ENCODE measurements at regions not wholly inside any gene's neighbourhood (a gene's known extent, or its start where the extent isn't known, plus 50 kb on each side); places are given as distances from the start of the nearest gene placed in this dataset.
A peak's percentile ranks its signal among the peaks of the same experiment; 100 is the strongest.

DNA sequence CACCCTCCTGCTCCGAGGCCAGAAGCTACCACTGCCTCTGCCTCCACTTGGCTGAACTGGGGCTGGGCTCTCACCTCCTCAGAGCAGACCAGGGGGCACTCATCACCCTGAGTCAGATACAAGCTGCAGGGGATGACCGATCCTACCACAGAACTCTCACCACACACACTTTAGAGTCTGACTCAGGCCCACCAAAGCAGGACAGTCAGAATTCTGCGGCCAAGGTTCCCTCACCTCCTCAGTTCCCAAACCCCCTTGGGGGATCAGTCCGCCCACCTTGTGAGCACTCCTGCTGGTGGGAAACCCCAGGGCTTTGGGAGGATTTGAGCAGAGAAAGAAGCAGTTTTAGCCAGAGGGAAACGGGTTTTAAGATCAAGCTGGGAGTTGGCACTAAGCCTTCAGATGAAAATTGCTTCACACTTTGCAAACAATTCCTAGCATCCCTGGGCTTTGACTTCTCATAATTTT, 587.8 kb upstream of the JAG1 start:
- Histone ChIP-seq H3K27ac (ENCODE audit: low read depth) (no peak overlapping the region), H4K20me1 (replicated peaks; ENCODE audit: insufficient read depth) (no peaks in the 10 kb centered on the region), H3K9me2 (ENCODE audit: insufficient read depth) (peaks cover 13% of the 10 kb centered on the region; the same call in 1 of the 2 replicates), H3K36me3 (ENCODE audit: insufficient read depth) (no peaks in the 10 kb centered on the region), H3K79me2 (replicated peaks; ENCODE audit: insufficient read depth) (no peaks in the 10 kb centered on the region), H3K4me2 (no peak overlapping the region), H3K4me3 (no peak overlapping the region), H2AFZ (peak overlapping the region; percentile 74), H3K27me3 (ENCODE audit: insufficient read depth) (no peaks in the 10 kb centered on the region), H3K4me1 (ENCODE audit: insufficient read depth) (no peaks in the 10 kb centered on the region), H3F3A (replicated peaks; ENCODE audit: low read depth) (no peaks in the 10 kb centered on the region)
- TF ChIP-seq ZNF114 (CRISPR knock-in tag; IDR thresholded peaks at IDR 0.05): no peak
- TF ChIP-seq STAT1 (IDR thresholded peaks at IDR 0.05; ENCODE audit: unreplicated experiment): no peak
- TF ChIP-seq, protein P1, sequence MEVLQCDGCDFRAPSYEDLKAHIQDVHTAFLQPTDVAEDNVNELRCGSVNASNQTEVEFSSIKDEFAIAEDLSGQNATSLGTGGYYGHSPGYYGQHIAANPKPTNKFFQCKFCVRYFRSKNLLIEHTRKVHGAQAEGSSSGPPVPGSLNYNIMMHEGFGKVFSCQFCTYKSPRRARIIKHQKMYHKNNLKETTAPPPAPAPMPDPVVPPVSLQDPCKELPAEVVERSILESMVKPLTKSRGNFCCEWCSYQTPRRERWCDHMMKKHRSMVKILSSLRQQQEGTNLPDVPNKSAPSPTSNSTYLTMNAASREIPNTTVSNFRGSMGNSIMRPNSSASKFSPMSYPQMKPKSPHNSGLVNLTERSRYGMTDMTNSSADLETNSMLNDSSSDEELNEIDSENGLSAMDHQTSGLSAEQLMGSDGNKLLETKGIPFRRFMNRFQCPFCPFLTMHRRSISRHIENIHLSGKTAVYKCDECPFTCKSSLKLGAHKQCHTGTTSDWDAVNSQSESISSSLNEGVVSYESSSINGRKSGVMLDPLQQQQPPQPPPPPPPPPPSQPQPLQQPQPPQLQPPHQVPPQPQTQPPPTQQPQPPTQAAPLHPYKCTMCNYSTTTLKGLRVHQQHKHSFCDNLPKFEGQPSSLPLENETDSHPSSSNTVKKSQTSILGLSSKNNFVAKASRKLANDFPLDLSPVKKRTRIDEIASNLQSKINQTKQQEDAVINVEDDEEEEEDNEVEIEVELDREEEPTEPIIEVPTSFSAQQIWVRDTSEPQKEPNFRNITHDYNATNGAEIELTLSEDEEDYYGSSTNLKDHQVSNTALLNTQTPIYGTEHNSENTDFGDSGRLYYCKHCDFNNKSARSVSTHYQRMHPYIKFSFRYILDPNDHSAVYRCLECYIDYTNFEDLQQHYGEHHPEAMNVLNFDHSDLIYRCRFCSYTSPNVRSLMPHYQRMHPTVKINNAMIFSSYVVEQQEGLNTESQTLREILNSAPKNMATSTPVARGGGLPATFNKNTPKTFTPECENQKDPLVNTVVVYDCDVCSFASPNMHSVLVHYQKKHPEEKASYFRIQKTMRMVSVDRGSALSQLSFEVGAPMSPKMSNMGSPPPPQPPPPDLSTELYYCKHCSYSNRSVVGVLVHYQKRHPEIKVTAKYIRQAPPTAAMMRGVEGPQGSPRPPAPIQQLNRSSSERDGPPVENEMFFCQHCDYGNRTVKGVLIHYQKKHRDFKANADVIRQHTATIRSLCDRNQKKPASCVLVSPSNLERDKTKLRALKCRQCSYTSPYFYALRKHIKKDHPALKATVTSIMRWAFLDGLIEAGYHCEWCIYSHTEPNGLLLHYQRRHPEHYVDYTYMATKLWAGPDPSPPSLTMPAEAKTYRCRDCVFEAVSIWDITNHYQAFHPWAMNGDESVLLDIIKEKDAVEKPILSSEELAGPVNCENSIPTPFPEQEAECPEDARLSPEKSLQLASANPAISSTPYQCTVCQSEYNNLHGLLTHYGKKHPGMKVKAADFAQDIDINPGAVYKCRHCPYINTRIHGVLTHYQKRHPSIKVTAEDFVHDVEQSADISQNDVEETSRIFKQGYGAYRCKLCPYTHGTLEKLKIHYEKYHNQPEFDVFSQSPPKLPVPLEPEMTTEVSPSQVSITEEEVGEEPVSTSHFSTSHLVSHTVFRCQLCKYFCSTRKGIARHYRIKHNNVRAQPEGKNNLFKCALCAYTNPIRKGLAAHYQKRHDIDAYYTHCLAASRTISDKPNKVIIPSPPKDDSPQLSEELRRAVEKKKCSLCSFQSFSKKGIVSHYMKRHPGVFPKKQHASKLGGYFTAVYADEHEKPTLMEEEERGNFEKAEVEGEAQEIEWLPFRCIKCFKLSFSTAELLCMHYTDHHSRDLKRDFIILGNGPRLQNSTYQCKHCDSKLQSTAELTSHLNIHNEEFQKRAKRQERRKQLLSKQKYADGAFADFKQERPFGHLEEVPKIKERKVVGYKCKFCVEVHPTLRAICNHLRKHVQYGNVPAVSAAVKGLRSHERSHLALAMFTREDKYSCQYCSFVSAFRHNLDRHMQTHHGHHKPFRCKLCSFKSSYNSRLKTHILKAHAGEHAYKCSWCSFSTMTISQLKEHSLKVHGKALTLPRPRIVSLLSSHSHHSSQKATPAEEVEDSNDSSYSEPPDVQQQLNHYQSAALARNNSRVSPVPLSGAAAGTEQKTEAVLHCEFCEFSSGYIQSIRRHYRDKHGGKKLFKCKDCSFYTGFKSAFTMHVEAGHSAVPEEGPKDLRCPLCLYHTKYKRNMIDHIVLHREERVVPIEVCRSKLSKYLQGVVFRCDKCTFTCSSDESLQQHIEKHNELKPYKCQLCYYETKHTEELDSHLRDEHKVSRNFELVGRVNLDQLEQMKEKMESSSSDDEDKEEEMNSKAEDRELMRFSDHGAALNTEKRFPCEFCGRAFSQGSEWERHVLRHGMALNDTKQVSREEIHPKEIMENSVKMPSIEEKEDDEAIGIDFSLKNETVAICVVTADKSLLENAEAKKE (CRISPR knock-in tag; IDR thresholded peaks at IDR 0.05): no peak
- TF ChIP-seq, protein P2, sequence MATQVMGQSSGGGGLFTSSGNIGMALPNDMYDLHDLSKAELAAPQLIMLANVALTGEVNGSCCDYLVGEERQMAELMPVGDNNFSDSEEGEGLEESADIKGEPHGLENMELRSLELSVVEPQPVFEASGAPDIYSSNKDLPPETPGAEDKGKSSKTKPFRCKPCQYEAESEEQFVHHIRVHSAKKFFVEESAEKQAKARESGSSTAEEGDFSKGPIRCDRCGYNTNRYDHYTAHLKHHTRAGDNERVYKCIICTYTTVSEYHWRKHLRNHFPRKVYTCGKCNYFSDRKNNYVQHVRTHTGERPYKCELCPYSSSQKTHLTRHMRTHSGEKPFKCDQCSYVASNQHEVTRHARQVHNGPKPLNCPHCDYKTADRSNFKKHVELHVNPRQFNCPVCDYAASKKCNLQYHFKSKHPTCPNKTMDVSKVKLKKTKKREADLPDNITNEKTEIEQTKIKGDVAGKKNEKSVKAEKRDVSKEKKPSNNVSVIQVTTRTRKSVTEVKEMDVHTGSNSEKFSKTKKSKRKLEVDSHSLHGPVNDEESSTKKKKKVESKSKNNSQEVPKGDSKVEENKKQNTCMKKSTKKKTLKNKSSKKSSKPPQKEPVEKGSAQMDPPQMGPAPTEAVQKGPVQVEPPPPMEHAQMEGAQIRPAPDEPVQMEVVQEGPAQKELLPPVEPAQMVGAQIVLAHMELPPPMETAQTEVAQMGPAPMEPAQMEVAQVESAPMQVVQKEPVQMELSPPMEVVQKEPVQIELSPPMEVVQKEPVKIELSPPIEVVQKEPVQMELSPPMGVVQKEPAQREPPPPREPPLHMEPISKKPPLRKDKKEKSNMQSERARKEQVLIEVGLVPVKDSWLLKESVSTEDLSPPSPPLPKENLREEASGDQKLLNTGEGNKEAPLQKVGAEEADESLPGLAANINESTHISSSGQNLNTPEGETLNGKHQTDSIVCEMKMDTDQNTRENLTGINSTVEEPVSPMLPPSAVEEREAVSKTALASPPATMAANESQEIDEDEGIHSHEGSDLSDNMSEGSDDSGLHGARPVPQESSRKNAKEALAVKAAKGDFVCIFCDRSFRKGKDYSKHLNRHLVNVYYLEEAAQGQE (IDR thresholded peaks at IDR 0.05; ENCODE audit: unreplicated experiment): no peak
- no peak for TF ChIP-seq NANOG (IDR thresholded peaks at IDR 0.05; ENCODE audit: borderline replicate concordance)
- no peak for TF ChIP-seq POLR2AphosphoS5 (IDR thresholded peaks at IDR 0.05; ENCODE audit: low read depth)
- no peak for TF ChIP-seq CREB1 (CRISPR knock-in tag; IDR thresholded peaks at IDR 0.05; ENCODE audit: low read depth)
- TF ChIP-seq, protein P3, sequence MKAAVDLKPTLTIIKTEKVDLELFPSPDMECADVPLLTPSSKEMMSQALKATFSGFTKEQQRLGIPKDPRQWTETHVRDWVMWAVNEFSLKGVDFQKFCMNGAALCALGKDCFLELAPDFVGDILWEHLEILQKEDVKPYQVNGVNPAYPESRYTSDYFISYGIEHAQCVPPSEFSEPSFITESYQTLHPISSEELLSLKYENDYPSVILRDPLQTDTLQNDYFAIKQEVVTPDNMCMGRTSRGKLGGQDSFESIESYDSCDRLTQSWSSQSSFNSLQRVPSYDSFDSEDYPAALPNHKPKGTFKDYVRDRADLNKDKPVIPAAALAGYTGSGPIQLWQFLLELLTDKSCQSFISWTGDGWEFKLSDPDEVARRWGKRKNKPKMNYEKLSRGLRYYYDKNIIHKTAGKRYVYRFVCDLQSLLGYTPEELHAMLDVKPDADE (IDR thresholded peaks at IDR 0.05): no peak
- no peak for TF ChIP-seq EZH2phosphoT487 (IDR thresholded peaks at IDR 0.05; ENCODE audit: unreplicated experiment)
- TF ChIP-seq, protein P4, sequence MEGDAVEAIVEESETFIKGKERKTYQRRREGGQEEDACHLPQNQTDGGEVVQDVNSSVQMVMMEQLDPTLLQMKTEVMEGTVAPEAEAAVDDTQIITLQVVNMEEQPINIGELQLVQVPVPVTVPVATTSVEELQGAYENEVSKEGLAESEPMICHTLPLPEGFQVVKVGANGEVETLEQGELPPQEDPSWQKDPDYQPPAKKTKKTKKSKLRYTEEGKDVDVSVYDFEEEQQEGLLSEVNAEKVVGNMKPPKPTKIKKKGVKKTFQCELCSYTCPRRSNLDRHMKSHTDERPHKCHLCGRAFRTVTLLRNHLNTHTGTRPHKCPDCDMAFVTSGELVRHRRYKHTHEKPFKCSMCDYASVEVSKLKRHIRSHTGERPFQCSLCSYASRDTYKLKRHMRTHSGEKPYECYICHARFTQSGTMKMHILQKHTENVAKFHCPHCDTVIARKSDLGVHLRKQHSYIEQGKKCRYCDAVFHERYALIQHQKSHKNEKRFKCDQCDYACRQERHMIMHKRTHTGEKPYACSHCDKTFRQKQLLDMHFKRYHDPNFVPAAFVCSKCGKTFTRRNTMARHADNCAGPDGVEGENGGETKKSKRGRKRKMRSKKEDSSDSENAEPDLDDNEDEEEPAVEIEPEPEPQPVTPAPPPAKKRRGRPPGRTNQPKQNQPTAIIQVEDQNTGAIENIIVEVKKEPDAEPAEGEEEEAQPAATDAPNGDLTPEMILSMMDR (conservative IDR thresholded peaks at IDR 0.05; ENCODE audit: low read depth in 2 of 2): no peak
- no peak for TF ChIP-seq JUNB (IDR thresholded peaks at IDR 0.05; ENCODE audit: unreplicated experiment)
- TF ChIP-seq EZH2 (IDR thresholded peaks at IDR 0.05; ENCODE audit: low read depth, unreplicated experiment): no peak
- TF ChIP-seq ZNF331 (CRISPR knock-in tag; IDR thresholded peaks at IDR 0.05; ENCODE audit: low read depth): no peak
- no peak overlapping the region for H3K27ac Mint-ChIP-seq
- no peak overlapping the region for H3K4me3 Mint-ChIP-seq
- no peaks in the 10 kb centered on the region for H3K27me3 Mint-ChIP-seq (ENCODE audit: insufficient read depth, low read depth, poor library complexity)
- DNase-seq (ENCODE audit: low spot score): no peak
- H3K9me3 Mint-ChIP-seq: peaks cover 3% of the 10 kb centered on the region; the same call in 2 of the 3 replicates
- ATAC-seq: no peak
- H3K4me1 Mint-ChIP-seq: no peaks in the 10 kb centered on the region; the same call in 2 of the 3 replicates
- H3K36me3 Mint-ChIP-seq (ENCODE audit: low read depth): no peaks in the 10 kb centered on the region

All from GM23338 (cell line).